ENCODE measurements at regions not wholly inside any gene's neighbourhood (a gene's known extent, or its start where the extent isn't known, plus 50 kb on each side); places are given as distances from the start of the nearest gene placed in this dataset.

DNA sequence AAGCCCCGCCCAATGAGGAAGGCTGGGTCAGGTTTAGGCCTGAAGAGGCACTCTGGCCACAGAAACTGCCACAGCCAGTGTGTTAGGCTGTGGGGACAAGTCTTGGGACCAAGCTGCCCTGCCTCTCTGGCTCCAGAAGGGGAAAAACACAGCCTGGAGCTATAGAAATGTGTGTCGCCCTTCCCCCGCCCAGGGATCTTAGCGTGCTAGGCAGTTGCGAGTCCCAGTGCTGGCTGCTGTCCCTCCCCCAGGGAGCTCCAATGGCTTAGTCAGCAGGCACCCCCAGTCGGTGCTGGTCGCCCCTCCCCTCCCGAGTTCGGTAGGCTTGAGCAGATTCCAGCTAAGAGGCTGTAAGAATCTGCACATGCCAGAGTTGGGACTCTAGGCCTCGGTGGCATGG lies 99.5 kb upstream of the API5 start:
- no peak for TF ChIP-seq POLR2A (IDR thresholded peaks at IDR 0.05)
- no peak for TF ChIP-seq CTCF (IDR thresholded peaks at IDR 0.05 in 4 of 5, conservative IDR thresholded peaks at IDR 0.05 in 1 of 5)
